ENCODE measurements at regions not wholly inside any gene's neighbourhood (a gene's known extent, or its start where the extent isn't known, plus 50 kb on each side); places are given as distances from the start of the nearest gene placed in this dataset.

- Histone ChIP-seq H3K9ac (ENCODE audit: low read length) (no peak overlapping the region), H3K9me2 (replicated peaks; ENCODE audit: low read length) (no peaks in the 10 kb centered on the region), H3K9me3 (ENCODE audit: low read length) (no peaks in the 10 kb centered on the region), H3K4me1 (ENCODE audit: insufficient read depth, low read length) (peaks cover 22% of the 10 kb centered on the region), H3K4me2 (ENCODE audit: low read length) (no peak overlapping the region), H3K4me3 (ENCODE audit: low read length) (no peak overlapping the region), H3K27ac (ENCODE audit: low read length) (no peak overlapping the region), H3K79me2 (ENCODE audit: low read length) (no peaks in the 10 kb centered on the region), H3F3A (ENCODE audit: low read length, unreplicated experiment) (no peaks in the 10 kb centered on the region), H3K36me3 (ENCODE audit: low read depth, low read length) (no peaks in the 10 kb centered on the region), H2AFZ (ENCODE audit: low read length) (no peak overlapping the region), H3K27me3 (ENCODE audit: low read length) (no peaks in the 10 kb centered on the region), H4K20me1 (ENCODE audit: low read length) (no peaks in the 10 kb centered on the region)
- DNase-seq (no peak), ATAC-seq (no peak)
- CTCF ChIA-PET: no interaction called here
- TF ChIP-seq, protein P1, sequence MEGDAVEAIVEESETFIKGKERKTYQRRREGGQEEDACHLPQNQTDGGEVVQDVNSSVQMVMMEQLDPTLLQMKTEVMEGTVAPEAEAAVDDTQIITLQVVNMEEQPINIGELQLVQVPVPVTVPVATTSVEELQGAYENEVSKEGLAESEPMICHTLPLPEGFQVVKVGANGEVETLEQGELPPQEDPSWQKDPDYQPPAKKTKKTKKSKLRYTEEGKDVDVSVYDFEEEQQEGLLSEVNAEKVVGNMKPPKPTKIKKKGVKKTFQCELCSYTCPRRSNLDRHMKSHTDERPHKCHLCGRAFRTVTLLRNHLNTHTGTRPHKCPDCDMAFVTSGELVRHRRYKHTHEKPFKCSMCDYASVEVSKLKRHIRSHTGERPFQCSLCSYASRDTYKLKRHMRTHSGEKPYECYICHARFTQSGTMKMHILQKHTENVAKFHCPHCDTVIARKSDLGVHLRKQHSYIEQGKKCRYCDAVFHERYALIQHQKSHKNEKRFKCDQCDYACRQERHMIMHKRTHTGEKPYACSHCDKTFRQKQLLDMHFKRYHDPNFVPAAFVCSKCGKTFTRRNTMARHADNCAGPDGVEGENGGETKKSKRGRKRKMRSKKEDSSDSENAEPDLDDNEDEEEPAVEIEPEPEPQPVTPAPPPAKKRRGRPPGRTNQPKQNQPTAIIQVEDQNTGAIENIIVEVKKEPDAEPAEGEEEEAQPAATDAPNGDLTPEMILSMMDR (conservative IDR thresholded peaks at IDR 0.05; ENCODE audit: low read depth, low read length): no peak
- TF ChIP-seq EZH2phosphoT487 (IDR thresholded peaks at IDR 0.05; ENCODE audit: borderline replicate concordance, low read length) (no peak), EZH2 (IDR thresholded peaks at IDR 0.05; ENCODE audit: low read length, unreplicated experiment) (no peak)
- BruUV-seq (replicated peaks): no TSS peak
- intact Hi-C loops (cut with micrococcal nuclease): no loop called here
- POLR2A ChIA-PET (ENCODE audit: unreplicated experiment): no interaction called here
These were observed 112.5 kb upstream of the GLI2 start for GRCh38 chr2:120622886-120623753.

- no peak for ATAC-seq
- Histone ChIP-seq H3F3A (ENCODE audit: low read length, unreplicated experiment) (no peaks in the 10 kb centered on the region), H3K79me2 (ENCODE audit: low read length) (no peaks in the 10 kb centered on the region), H4K20me1 (ENCODE audit: low read length) (no peaks in the 10 kb centered on the region), H3K4me1 (ENCODE audit: insufficient read depth, low read length) (peaks cover 22% of the 10 kb centered on the region), H2AFZ (ENCODE audit: low read length) (no peak overlapping the region), H3K4me3 (ENCODE audit: low read length) (no peak overlapping the region), H3K9ac (ENCODE audit: low read length) (no peak overlapping the region), H3K27me3 (ENCODE audit: low read length) (no peaks in the 10 kb centered on the region), H3K9me3 (ENCODE audit: low read length) (no peaks in the 10 kb centered on the region), H3K36me3 (ENCODE audit: low read depth, low read length) (no peaks in the 10 kb centered on the region), H3K4me2 (ENCODE audit: low read length) (no peak overlapping the region), H3K27ac (ENCODE audit: low read length) (no peak overlapping the region), H3K9me2 (replicated peaks; ENCODE audit: low read length) (no peaks in the 10 kb centered on the region)
- no TSS peak for BruUV-seq (replicated peaks)
- DNase-seq: no peak
- POLR2A ChIA-PET (ENCODE audit: unreplicated experiment): interaction anchor here (0.6 kb wide), 1 partner anchor 61 kb away, joined by 3 read pairs; no protein-coding TSS in a partner anchor
- intact Hi-C loops (cut with micrococcal nuclease): no loop called here
- TF ChIP-seq, protein P1 (conservative IDR thresholded peaks at IDR 0.05; ENCODE audit: low read depth, low read length): no peak
- no peak for TF ChIP-seq EZH2phosphoT487 (IDR thresholded peaks at IDR 0.05; ENCODE audit: borderline replicate concordance, low read length)
- TF ChIP-seq EZH2 (IDR thresholded peaks at IDR 0.05; ENCODE audit: low read length, unreplicated experiment): no peak
- CTCF ChIA-PET: no interaction called here
These were observed 111.5 kb upstream of the GLI2 start for GRCh38 chr2:120624061-120624737.

Data from PC-3 (cell line).